Neural crest cell (in vitro differentiated cells): ENCODE measurements at regions not wholly inside any gene's neighbourhood (a gene's known extent, or its start where the extent isn't known, plus 50 kb on each side); places are given as distances from the start of the nearest gene placed in this dataset.
A peak's percentile ranks its signal among the peaks of the same experiment; 100 is the strongest.

Experiments used
- DNase-seq: peaks from one replicate; pipeline ENCODE4 v3.0.0; 2021; ENCODE audit warnings: low read depth, mixed read lengths, low spot score
- H3K27ac Mint-ChIP-seq: one replicate; pipeline ENCODE4 v1.8.0; 2021; ENCODE audit warnings: mild to moderate bottlenecking, mixed read lengths; ENCODE audit not compliant: unreplicated experiment
- H3K27me3 Mint-ChIP-seq: 2 replicates; pipeline ENCODE4 v1.8.0; 2021; ENCODE audit warnings: low read depth, mild to moderate bottlenecking, mixed read lengths
- H3K36me3 Mint-ChIP-seq: 2 replicates; pipeline ENCODE4 v1.8.0; 2021; ENCODE audit warnings: low read depth, mild to moderate bottlenecking, mixed read lengths
- H3K4me1 Mint-ChIP-seq: 2 replicates; pipeline ENCODE4 v1.8.0; 2021; ENCODE audit warnings: mixed read lengths
- H3K4me3 Mint-ChIP-seq: one replicate; pipeline ENCODE4 v1.8.0; 2021; ENCODE audit warnings: mild to moderate bottlenecking, mixed read lengths
- H3K9me3 Mint-ChIP-seq: 2 replicates; pipeline ENCODE4 v1.8.0; 2021; ENCODE audit warnings: mixed read lengths
- TF ChIP-seq, protein P1 (sequence below): fragments of 200-600 bp; sonication (generic); conservative IDR thresholded peaks from 2 replicates; pipeline ENCODE4 v1.5.0; 2021; ENCODE audit warnings: antibody characterized with exemption, mild to moderate bottlenecking

DNA sequence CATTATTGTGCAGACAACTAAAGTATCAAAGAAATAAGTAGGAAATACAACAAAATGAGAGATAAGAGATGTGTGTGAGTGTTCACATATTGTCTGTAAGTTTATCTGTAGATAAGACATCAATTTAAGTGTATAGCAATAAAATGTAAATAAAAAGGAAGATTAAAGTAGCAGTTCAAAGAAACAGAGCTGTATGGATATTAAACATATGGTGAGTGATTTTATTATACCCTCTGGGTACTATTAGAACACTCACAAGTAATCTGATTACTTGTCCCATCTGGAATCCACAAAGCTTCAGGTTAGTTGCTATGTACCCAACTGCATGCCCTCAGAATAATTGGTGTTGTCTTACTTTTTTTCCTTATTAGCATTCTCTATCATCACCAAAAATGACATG lies 747.9 kb upstream of the ADGRL3 start:
- Mint-ChIP-seq H3K9me3 (no peaks in the 10 kb centered on the region), H3K27me3 (no peaks in the 10 kb centered on the region), H3K27ac (no peak overlapping the region), H3K4me3 (no peak overlapping the region), H3K36me3 (no peaks in the 10 kb centered on the region), H3K4me1 (no peaks in the 10 kb centered on the region)
- TF ChIP-seq, protein P1, sequence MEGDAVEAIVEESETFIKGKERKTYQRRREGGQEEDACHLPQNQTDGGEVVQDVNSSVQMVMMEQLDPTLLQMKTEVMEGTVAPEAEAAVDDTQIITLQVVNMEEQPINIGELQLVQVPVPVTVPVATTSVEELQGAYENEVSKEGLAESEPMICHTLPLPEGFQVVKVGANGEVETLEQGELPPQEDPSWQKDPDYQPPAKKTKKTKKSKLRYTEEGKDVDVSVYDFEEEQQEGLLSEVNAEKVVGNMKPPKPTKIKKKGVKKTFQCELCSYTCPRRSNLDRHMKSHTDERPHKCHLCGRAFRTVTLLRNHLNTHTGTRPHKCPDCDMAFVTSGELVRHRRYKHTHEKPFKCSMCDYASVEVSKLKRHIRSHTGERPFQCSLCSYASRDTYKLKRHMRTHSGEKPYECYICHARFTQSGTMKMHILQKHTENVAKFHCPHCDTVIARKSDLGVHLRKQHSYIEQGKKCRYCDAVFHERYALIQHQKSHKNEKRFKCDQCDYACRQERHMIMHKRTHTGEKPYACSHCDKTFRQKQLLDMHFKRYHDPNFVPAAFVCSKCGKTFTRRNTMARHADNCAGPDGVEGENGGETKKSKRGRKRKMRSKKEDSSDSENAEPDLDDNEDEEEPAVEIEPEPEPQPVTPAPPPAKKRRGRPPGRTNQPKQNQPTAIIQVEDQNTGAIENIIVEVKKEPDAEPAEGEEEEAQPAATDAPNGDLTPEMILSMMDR: no peak
- DNase-seq: no peak

- Mint-ChIP-seq H3K4me3 (no peak overlapping the region), H3K36me3 (no peaks in the 10 kb centered on the region), H3K4me1 (no peaks in the 10 kb centered on the region), H3K9me3 (no peaks in the 10 kb centered on the region), H3K27ac (no peak overlapping the region), H3K27me3 (no peaks in the 10 kb centered on the region)
- DNase-seq: no peak
- TF ChIP-seq, protein P1: no peak
Measured at GRCh38 chr4:60455380-60455779, 744.7 kb upstream of the ADGRL3 start.

DNA sequence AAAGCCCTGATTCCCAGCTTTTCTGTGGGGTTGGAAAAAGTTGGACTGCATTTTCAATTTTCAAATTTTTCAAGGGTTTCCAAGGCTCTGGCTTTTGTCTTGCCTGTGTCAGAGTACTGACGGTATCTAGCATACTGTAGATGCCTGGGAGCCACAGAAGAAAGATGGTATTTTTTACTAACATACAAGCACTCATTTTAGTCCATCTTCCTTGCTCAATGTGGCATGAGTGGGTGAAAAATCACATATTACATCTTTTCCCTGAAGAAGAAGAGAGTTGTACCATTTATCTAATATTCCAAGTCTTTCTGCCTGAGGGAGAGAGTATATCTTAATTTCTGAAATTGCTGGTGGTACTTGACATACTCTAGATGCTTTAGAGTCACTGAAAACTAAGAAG lies 738.6 kb upstream of the ADGRL3 start:
- H3K27ac Mint-ChIP-seq: no peak overlapping the region
- no peak overlapping the region for H3K4me3 Mint-ChIP-seq
- peaks cover 10% of the 10 kb centered on the region for H3K9me3 Mint-ChIP-seq
- DNase-seq: no peak
- H3K4me1 Mint-ChIP-seq: no peaks in the 10 kb centered on the region
- H3K36me3 Mint-ChIP-seq: peaks cover 2% of the 10 kb centered on the region
- TF ChIP-seq, protein P1: no peak
- H3K27me3 Mint-ChIP-seq: no peaks in the 10 kb centered on the region

DNA sequence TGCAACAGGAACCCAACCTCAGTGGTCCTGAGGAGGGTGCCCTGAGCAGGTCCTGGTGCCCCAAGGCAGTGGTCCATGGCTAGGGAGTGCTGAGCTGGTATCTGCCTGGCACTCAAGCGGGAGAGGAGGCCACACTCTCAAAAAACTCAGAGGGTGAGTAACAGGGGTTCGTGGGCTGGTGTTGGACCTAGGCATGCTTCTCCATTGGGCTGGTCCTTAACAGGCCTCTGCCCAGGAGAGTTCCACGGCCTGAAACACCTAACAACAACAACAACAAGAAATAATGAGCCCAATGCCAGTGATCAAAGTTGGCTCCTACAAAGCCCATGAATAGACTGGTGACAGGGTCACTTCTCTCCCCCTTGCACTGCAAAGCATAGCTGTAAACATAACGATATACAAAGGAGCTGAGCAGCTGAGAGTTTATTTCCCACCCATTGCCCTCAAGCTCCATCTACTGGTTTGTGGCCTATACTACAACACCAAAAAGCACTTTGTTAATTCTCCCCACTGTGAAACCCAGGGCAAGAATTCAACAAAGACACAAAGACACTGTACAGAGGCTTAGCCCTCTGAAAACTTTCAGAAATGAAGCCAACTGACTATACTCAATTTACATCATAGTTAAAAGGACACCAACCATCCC lies 736.1 kb upstream of the ADGRL3 start:
- DNase-seq: no peak
- Mint-ChIP-seq H3K27me3 (no peaks in the 10 kb centered on the region), H3K36me3 (peaks cover 2% of the 10 kb centered on the region), H3K4me1 (no peaks in the 10 kb centered on the region), H3K27ac (peak overlapping the region; percentile 35), H3K4me3 (no peak overlapping the region), H3K9me3 (peaks cover 10% of the 10 kb centered on the region)
- TF ChIP-seq, protein P1: peak; percentile 37

DNA sequence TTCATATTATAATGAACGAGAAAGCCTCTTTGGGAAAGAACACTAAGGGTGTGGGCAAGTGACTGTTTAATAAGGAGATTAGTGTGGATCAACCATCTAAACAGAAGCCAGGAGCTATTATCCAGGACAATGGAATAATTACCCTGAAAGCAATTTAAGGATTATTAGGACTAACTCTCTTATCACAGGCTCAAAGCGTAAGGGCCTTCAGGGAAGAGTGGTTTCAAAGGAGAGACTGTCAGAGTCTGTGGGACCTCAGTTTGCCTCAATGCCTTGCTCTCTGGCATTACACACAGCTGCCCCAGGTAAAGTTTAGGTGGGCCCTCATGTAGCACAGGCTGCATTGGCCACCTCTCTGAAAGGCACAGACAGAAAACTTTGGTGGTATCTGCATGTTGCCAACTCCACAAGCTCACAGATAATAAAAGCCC lies 717.2 kb upstream of the ADGRL3 start:
- Mint-ChIP-seq H3K9me3 (peaks cover 6% of the 10 kb centered on the region), H3K27ac (no peak overlapping the region), H3K27me3 (no peaks in the 10 kb centered on the region), H3K4me1 (no peaks in the 10 kb centered on the region), H3K4me3 (no peak overlapping the region), H3K36me3 (no peaks in the 10 kb centered on the region)
- DNase-seq: no peak
- TF ChIP-seq, protein P1: no peak
